IMR-90 (cell line): ENCODE measurements at regions not wholly inside any gene's neighbourhood (a gene's known extent, or its start where the extent isn't known, plus 50 kb on each side); places are given as distances from the start of the nearest gene placed in this dataset.

Source experiments
- ATAC-seq: fragments of 200-7000 bp; cut with Tn5 transposase; 2 replicates; pipeline ENCODE4 v1.9.1; 2020; ENCODE audit warnings: low read depth, mild to moderate bottlenecking, moderate library complexity
- BruUV-seq: library from RNA; stranded (reverse); fragments of 400-500 nt; replicated peaks from 2 replicates; lab custom pipeline; 2021; lab: Mats Ljungman, UMichigan
- CTCF ChIA-PET: fragments of 300-600 bp; formaldehyde crosslinking; extraction: SDS; loops from one replicate; lab custom pipeline; 2021; ENCODE audit warnings: antibody characterized with exemption; lab: Yijun Ruan, JAX
- POLR2A ChIA-PET: fragments of 300-600 bp; sonication (Branson Sonifier 250); formaldehyde crosslinking; loops from one replicate; lab custom pipeline; 2022; ENCODE audit warnings: antibody characterized with exemption; ENCODE audit not compliant: unreplicated experiment; lab: Charles Lee
- DNase-seq: peaks from one replicate; pipeline ENCODE4 v3.0.0; 2013
- H2AFZ ChIP-seq: replicated peaks from 2 replicates; pipeline ENCODE3; 2013; ENCODE audit warnings: low read length, mild to moderate bottlenecking; ENCODE audit not compliant: poor library complexity
- H2AK5ac ChIP-seq: 2 replicates; pipeline ENCODE4 v1.6.1; 2013; ENCODE audit warnings: low read depth, low read length, inconsistent platforms
- H2AK9ac ChIP-seq: replicated peaks from 2 replicates; pipeline ENCODE3; 2013; ENCODE audit warnings: mild to moderate bottlenecking, low read depth, low read length, moderate library complexity; ENCODE audit not compliant: poor library complexity
- H2BK120ac ChIP-seq: 2 replicates; pipeline ENCODE4 v1.6.1; 2013; ENCODE audit warnings: low read depth, low read length, inconsistent platforms
- H2BK15ac ChIP-seq: 3 replicates; pipeline ENCODE4 v1.6.1; 2013; ENCODE audit warnings: low read depth, low read length, inconsistent platforms
- H2BK20ac ChIP-seq: 2 replicates; pipeline ENCODE4 v1.6.1; 2013; ENCODE audit warnings: low read depth, mild to moderate bottlenecking, inconsistent platforms, low read length, moderate library complexity
- H2BK5ac ChIP-seq: 2 replicates; pipeline ENCODE4 v1.6.1; 2013; ENCODE audit warnings: mild to moderate bottlenecking, low read depth, low read length, inconsistent platforms; ENCODE audit not compliant: poor library complexity, severe bottlenecking
- H3K14ac ChIP-seq: replicated peaks from 2 replicates; pipeline ENCODE4 v1.6.1; 2013; ENCODE audit warnings: low read depth, low read length, inconsistent platforms
- H3K18ac ChIP-seq: 2 replicates; pipeline ENCODE4 v1.6.1; 2013; ENCODE audit warnings: low read depth, low read length, control low read depth
- H3K23ac ChIP-seq: 2 replicates; pipeline ENCODE4 v1.6.1; 2013; ENCODE audit warnings: low read depth, low read length, inconsistent platforms
- H3K27ac ChIP-seq: 2 replicates; pipeline ENCODE4 v1.5.1; 2013; ENCODE audit warnings: mild to moderate bottlenecking, control low read depth, low read length; ENCODE audit not compliant: insufficient read depth
- H3K27me3 ChIP-seq: 2 replicates; pipeline ENCODE4 v1.6.1; 2013; ENCODE audit warnings: low read length; ENCODE audit not compliant: control insufficient read depth, insufficient read depth
- H3K36me3 ChIP-seq: 2 replicates; pipeline ENCODE4 v1.6.1; 2013; ENCODE audit warnings: low read length, mixed read lengths; ENCODE audit not compliant: control insufficient read depth, insufficient read depth
- H3K4ac ChIP-seq: 2 replicates; pipeline ENCODE4 v1.6.1; 2013; ENCODE audit warnings: low read depth, low read length, inconsistent platforms
- H3K4me1 ChIP-seq: 2 replicates; pipeline ENCODE4 v1.6.1; 2013; ENCODE audit warnings: low read length, mixed read lengths; ENCODE audit not compliant: control insufficient read depth, insufficient read depth
- H3K4me2 ChIP-seq: 2 replicates; pipeline ENCODE4 v1.6.1; 2013; ENCODE audit warnings: low read depth, mild to moderate bottlenecking, control low read depth, low read length, moderate library complexity
- H3K4me3 ChIP-seq: 2 replicates; pipeline ENCODE4 v1.5.1; 2013; ENCODE audit warnings: low read depth, mild to moderate bottlenecking, control low read depth, low read length, moderate library complexity; ENCODE audit not compliant: insufficient read depth
- H3K56ac ChIP-seq: 2 replicates; pipeline ENCODE4 v1.6.1; 2013; ENCODE audit warnings: low read length, inconsistent platforms; ENCODE audit not compliant: insufficient read depth; ENCODE audit errors: extremely low read depth
- H3K79me1 ChIP-seq, 2 experiments: 2 replicates each; pipeline ENCODE4 v1.6.1; 2013; ENCODE audit warnings: low read length in 2 of 2, inconsistent platforms in 1 of 2, low read depth in 1 of 2
- H3K9ac ChIP-seq: 2 replicates; pipeline ENCODE4 v1.6.1; 2013; ENCODE audit warnings: low read depth, low read length, control low read depth
- H3K9me1 ChIP-seq: 2 replicates; pipeline ENCODE4 v1.6.1; 2013; ENCODE audit warnings: low read length, inconsistent platforms; ENCODE audit not compliant: insufficient read depth
- H3K9me3 ChIP-seq: 2 replicates; pipeline ENCODE4 v1.6.1; 2013; ENCODE audit warnings: low read length; ENCODE audit not compliant: control insufficient read depth, insufficient read depth
- H4K20me1 ChIP-seq: 2 replicates; pipeline ENCODE4 v1.6.1; 2013; ENCODE audit warnings: low read length, inconsistent platforms; ENCODE audit not compliant: insufficient read depth
- H4K5ac ChIP-seq: 2 replicates; pipeline ENCODE4 v1.6.1; 2013; ENCODE audit warnings: mild to moderate bottlenecking, low read depth, low read length, control low read depth
- H4K8ac ChIP-seq, 2 experiments: 2 replicates each; pipeline ENCODE4 v1.6.1; 2013; ENCODE audit warnings: low read depth in 2 of 2, low read length in 2 of 2, control low read depth in 1 of 2, inconsistent platforms in 1 of 2
- H4K91ac ChIP-seq: 2 replicates; pipeline ENCODE4 v1.6.1; 2013; ENCODE audit warnings: low read depth, low read length, inconsistent platforms; ENCODE audit not compliant: insufficient read depth
- BHLHE40 ChIP-seq: fragments of 150-350 bp; IDR thresholded peaks from 2 replicates; pipeline ENCODE4 v1.6.1; 2016; ENCODE audit warnings: mild to moderate bottlenecking, low read depth, low read length
- CEBPB ChIP-seq: IDR thresholded peaks from 2 replicates; pipeline ENCODE4 v1.6.1; 2012; ENCODE audit warnings: low read depth, low read length, improper control_type of control experiment
- CHD1 ChIP-seq: IDR thresholded peaks from 2 replicates; pipeline ENCODE4 v1.6.1; 2012; ENCODE audit warnings: low read depth, low read length, improper control_type of control experiment
- MAFK ChIP-seq: IDR thresholded peaks from 2 replicates; pipeline ENCODE4 v1.6.1; 2012; ENCODE audit warnings: low read depth, low read length, improper control_type of control experiment
- MAZ ChIP-seq: IDR thresholded peaks from 2 replicates; pipeline ENCODE4 v1.6.1; 2012; ENCODE audit warnings: low read depth, mild to moderate bottlenecking, low read length, improper control_type of control experiment, moderate library complexity, borderline replicate concordance
- MXI1 ChIP-seq: IDR thresholded peaks from 2 replicates; pipeline ENCODE4 v1.6.1; 2012; ENCODE audit warnings: low read depth, mild to moderate bottlenecking, low read length, moderate library complexity, borderline replicate concordance
- NFE2L2 ChIP-seq: fragments of 150-350 bp; IDR thresholded peaks from 2 replicates; pipeline ENCODE4 v1.6.1; 2016; ENCODE audit warnings: low read depth, mild to moderate bottlenecking, low read length
- POLR2A ChIP-seq: IDR thresholded peaks from 2 replicates; pipeline ENCODE4 v1.6.1; 2012; ENCODE audit warnings: mild to moderate bottlenecking, low read depth, low read length
- RAD21 ChIP-seq: IDR thresholded peaks from 2 replicates; pipeline ENCODE4 v1.6.1; 2012; ENCODE audit warnings: low read length, improper control_type of control experiment
- RCOR1 ChIP-seq: IDR thresholded peaks from 2 replicates; pipeline ENCODE4 v1.6.1; 2012; ENCODE audit warnings: mild to moderate bottlenecking, low read length, improper control_type of control experiment; ENCODE audit not compliant: insufficient replicate concordance
- RFX5 ChIP-seq: IDR thresholded peaks from 2 replicates; pipeline ENCODE4 v1.8.0; 2012; ENCODE audit warnings: low read depth, mild to moderate bottlenecking, low read length, moderate library complexity
- SMC3 ChIP-seq: fragments of 150-350 bp; IDR thresholded peaks from 2 replicates; pipeline ENCODE4 v1.6.1; 2016; ENCODE audit warnings: low read depth, mild to moderate bottlenecking, antibody characterized with exemption, low read length, moderate library complexity
- WGBS, 2 experiments: methylation state at CpG; one replicate each; pipeline versions ENCODE4 v1.1.5 to v1.1.7; 2013; ENCODE audit warnings: missing lambda C conversion rate in 2 of 2; ENCODE audit not compliant: insufficient read length in 1 of 2; ENCODE audit errors: extremely low coverage in 2 of 2; 5-methylcytosine and 5-hydroxymethylcytosine counted together
- dilution Hi-C: fragments of 300-500 bp; cut with HindIII; formaldehyde crosslinking; loops from one replicate; pipeline ENCODE4 v1.14.3; 2018; ENCODE audit warnings: low sequenced_read_pairs; ENCODE audit not compliant: unreplicated experiment
- in situ Hi-C: fragments of 300-500 bp; cut with MboI; formaldehyde crosslinking; loops from 3 replicates; pipeline ENCODE4 v1.14.3; 2019; ENCODE audit warnings: low sequenced_read_pairs, inconsistent platforms, mixed read lengths
- intact Hi-C: fragments of 100-400 bp; cut with micrococcal nuclease; formaldehyde crosslinking; loops from 2 replicates; pipeline ENCODE4 v1.10.0; 2022
- TF ChIP-seq, protein P1 (sequence below): fragments of 150-350 bp; IDR thresholded peaks from 2 replicates; pipeline ENCODE4 v1.6.1; 2017; ENCODE audit warnings: mild to moderate bottlenecking, antibody characterized with exemption, low read length, low read depth
- TF ChIP-seq, protein P2 (sequence below): conservative IDR thresholded peaks from 2 replicates; pipeline ENCODE4 v1.5.1; 2012; ENCODE audit warnings: mild to moderate bottlenecking, low read depth, low read length, improper control_type of control experiment
- TF ChIP-seq, protein P3 (sequence below): fragments of 150-350 bp; IDR thresholded peaks from 2 replicates; pipeline ENCODE4 v1.6.1; 2016; ENCODE audit warnings: low read depth, mild to moderate bottlenecking, low read length, moderate library complexity, borderline replicate concordance

DNA sequence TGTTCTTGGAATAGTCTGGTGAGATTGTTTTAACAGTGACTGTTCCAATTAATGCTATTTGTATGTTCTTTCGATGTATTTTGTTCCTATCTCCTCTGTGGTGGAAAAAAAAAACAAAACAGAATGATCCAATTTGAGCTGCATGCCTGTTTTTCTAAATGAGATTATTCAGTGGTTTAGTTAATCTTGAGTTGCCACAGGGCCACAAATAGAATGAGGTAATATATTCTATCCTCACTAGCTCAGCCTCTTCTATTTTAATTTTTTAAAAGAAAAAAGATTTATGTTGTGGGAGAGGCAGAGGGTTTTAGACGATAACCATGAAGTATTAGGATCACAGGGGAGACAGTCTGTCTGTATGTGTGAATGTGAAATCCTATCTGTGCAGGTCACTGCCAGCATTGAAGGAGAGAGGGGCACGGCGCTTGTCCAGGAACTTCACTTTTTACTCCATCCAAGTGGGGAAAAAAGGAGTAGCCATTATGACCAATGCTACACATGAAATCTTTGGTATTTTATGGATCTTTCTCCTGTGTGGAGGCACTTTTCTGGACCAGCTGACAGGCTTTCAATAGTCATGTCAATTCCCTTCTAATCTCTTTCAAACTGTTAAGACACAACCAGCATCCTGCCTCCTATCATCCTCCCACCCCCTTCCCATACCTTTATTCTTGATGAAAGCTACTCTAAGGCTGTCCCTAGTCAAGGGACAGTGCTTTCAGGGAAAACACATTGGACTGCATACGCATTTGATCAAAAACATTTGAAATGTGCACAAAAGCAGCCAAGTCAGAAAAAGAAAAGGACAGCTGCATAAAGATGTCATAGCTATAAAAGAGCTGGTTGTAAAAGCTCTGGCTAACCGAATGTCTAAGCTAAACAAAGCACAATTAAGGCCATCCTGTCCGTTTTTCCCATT lies 1063.8 kb upstream of the INTU start:
- BruUV-seq = no TSS peak
- Histone ChIP-seq H4K5ac (no peak overlapping the region), H3K4me1 (no peaks in the 10 kb centered on the region), H3K4me2 (no peak overlapping the region), H3K9me1 (no peaks in the 10 kb centered on the region), H3K4ac (no peak overlapping the region), H3K27ac (no peak overlapping the region), H4K8ac (no peak overlapping the region), H3K4me3 (no peak overlapping the region), H3K27me3 (no peaks in the 10 kb centered on the region), H3K79me1 (no peaks in the 10 kb centered on the region), H2AK9ac (no peak overlapping the region), H3K23ac (no peak overlapping the region), H3K18ac (no peak overlapping the region), H3K9ac (no peak overlapping the region), H3K56ac (no peak overlapping the region), H2AK5ac (no peak overlapping the region), H3K36me3 (no peaks in the 10 kb centered on the region), H2BK120ac (no peak overlapping the region), H4K91ac (no peak overlapping the region), H2AFZ (no peak overlapping the region), H3K14ac (no peak overlapping the region), H2BK5ac (no peak overlapping the region), H4K20me1 (no peaks in the 10 kb centered on the region), H2BK15ac (no peak overlapping the region), H2BK20ac (no peak overlapping the region), H3K9me3 (no peaks in the 10 kb centered on the region)
- in situ Hi-C loops = no loop called here
- intact Hi-C loops = no loop called here
- DNase-seq = no peak
- ChIA-PET POLR2A (no interaction called here), CTCF (interaction anchor here (0.6 to 0.7 kb wide), 2 partner anchors 160 to 1124 kb away, joined by 3 to 4 read pairs; no protein-coding TSS in a partner anchor)
- dilution Hi-C loops = no loop called here
- ATAC-seq = no peak
- WGBS, 2 experiments = 86% methylated on average over 1 of the region's 7 CpGs; no CpG with 5 or more reads in 1 of the 2 experiments
- TF ChIP-seq CHD1 (no peak), MAZ (no peak), CEBPB (no peak), RCOR1 (no peak), BHLHE40 (no peak), POLR2A (no peak), MXI1 (no peak), RFX5 (no peak), SMC3 (no peak), RAD21 (no peak), MAFK (no peak), NFE2L2 (no peak)
- TF ChIP-seq, protein P1, sequence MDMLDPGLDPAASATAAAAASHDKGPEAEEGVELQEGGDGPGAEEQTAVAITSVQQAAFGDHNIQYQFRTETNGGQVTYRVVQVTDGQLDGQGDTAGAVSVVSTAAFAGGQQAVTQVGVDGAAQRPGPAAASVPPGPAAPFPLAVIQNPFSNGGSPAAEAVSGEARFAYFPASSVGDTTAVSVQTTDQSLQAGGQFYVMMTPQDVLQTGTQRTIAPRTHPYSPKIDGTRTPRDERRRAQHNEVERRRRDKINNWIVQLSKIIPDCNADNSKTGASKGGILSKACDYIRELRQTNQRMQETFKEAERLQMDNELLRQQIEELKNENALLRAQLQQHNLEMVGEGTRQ = no peak
- TF ChIP-seq, protein P2, sequence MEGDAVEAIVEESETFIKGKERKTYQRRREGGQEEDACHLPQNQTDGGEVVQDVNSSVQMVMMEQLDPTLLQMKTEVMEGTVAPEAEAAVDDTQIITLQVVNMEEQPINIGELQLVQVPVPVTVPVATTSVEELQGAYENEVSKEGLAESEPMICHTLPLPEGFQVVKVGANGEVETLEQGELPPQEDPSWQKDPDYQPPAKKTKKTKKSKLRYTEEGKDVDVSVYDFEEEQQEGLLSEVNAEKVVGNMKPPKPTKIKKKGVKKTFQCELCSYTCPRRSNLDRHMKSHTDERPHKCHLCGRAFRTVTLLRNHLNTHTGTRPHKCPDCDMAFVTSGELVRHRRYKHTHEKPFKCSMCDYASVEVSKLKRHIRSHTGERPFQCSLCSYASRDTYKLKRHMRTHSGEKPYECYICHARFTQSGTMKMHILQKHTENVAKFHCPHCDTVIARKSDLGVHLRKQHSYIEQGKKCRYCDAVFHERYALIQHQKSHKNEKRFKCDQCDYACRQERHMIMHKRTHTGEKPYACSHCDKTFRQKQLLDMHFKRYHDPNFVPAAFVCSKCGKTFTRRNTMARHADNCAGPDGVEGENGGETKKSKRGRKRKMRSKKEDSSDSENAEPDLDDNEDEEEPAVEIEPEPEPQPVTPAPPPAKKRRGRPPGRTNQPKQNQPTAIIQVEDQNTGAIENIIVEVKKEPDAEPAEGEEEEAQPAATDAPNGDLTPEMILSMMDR = no peak
- TF ChIP-seq, protein P3, sequence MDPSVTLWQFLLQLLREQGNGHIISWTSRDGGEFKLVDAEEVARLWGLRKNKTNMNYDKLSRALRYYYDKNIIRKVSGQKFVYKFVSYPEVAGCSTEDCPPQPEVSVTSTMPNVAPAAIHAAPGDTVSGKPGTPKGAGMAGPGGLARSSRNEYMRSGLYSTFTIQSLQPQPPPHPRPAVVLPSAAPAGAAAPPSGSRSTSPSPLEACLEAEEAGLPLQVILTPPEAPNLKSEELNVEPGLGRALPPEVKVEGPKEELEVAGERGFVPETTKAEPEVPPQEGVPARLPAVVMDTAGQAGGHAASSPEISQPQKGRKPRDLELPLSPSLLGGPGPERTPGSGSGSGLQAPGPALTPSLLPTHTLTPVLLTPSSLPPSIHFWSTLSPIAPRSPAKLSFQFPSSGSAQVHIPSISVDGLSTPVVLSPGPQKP = no peak
